ENCODE measurements at regions not wholly inside any gene's neighbourhood (a gene's known extent, or its start where the extent isn't known, plus 50 kb on each side); places are given as distances from the start of the nearest gene placed in this dataset.

- Mint-ChIP-seq H3K4me1 (ENCODE audit: insufficient read depth, unreplicated experiment) (no peaks in the 10 kb centered on the region), H3K36me3 (ENCODE audit: insufficient read depth, unreplicated experiment) (no peaks in the 10 kb centered on the region), H3K27me3 (ENCODE audit: insufficient read depth, unreplicated experiment) (no peaks in the 10 kb centered on the region), H3K27ac (ENCODE audit: low read depth, unreplicated experiment) (no peak overlapping the region), H3K4me3 (ENCODE audit: unreplicated experiment) (no peak overlapping the region), H3K9me3 (ENCODE audit: unreplicated experiment) (peaks cover 12% of the 10 kb centered on the region)
- no peak for DNase-seq (ENCODE audit: unreplicated experiment)
- no peak for TF ChIP-seq CTCF (IDR thresholded peaks at IDR 0.05; ENCODE audit: unreplicated experiment)
- CTCF ChIA-PET = interaction anchor here (0.8 kb wide), 1 partner anchor 44 kb away, joined by 3 read pairs; no protein-coding TSS in a partner anchor
- BruUV-seq (replicated peaks) = no TSS peak
- intact Hi-C loops (cut with micrococcal nuclease) = no loop called here
- POLR2A ChIA-PET = interaction anchor here (0.6 to 1.3 kb wide), 5 partner anchors 8 to 116 kb away, joined by 3 read pairs; no protein-coding TSS in a partner anchor
Measured at GRCh38 chr18:72223733-72224132, 320.4 kb downstream of the CBLN2 start.

GRCh38 chr18:72208920-72209676 is 335.0 kb downstream of the CBLN2 start:
- no peak for TF ChIP-seq CTCF (IDR thresholded peaks at IDR 0.05; ENCODE audit: unreplicated experiment)
- POLR2A ChIA-PET = interaction anchor here (0.7 kb wide), 1 partner anchor 1129 kb away, joined by 3 read pairs; no protein-coding TSS in a partner anchor
- no peaks in the 10 kb centered on the region for H3K36me3 Mint-ChIP-seq (ENCODE audit: insufficient read depth, unreplicated experiment)
- no TSS peak for BruUV-seq (replicated peaks)
- no peak overlapping the region for H3K27ac Mint-ChIP-seq (ENCODE audit: low read depth, unreplicated experiment)
- H3K4me3 Mint-ChIP-seq (ENCODE audit: unreplicated experiment) = no peak overlapping the region
- H3K27me3 Mint-ChIP-seq (ENCODE audit: insufficient read depth, unreplicated experiment) = no peaks in the 10 kb centered on the region
- no peaks in the 10 kb centered on the region for H3K9me3 Mint-ChIP-seq (ENCODE audit: unreplicated experiment)
- no peak for DNase-seq (ENCODE audit: unreplicated experiment)
- H3K4me1 Mint-ChIP-seq (ENCODE audit: insufficient read depth, unreplicated experiment) = no peaks in the 10 kb centered on the region
- intact Hi-C loops (cut with micrococcal nuclease) = no loop called here
- CTCF ChIA-PET = no interaction called here

GRCh38 chr18:72207280-72207679 is 336.9 kb downstream of the CBLN2 start:
- ChIA-PET POLR2A (no interaction called here), CTCF (no interaction called here)
- Mint-ChIP-seq H3K36me3 (ENCODE audit: insufficient read depth, unreplicated experiment) (no peaks in the 10 kb centered on the region), H3K9me3 (ENCODE audit: unreplicated experiment) (no peaks in the 10 kb centered on the region), H3K4me3 (ENCODE audit: unreplicated experiment) (no peak overlapping the region), H3K27me3 (ENCODE audit: insufficient read depth, unreplicated experiment) (no peaks in the 10 kb centered on the region), H3K4me1 (ENCODE audit: insufficient read depth, unreplicated experiment) (no peaks in the 10 kb centered on the region), H3K27ac (ENCODE audit: low read depth, unreplicated experiment) (no peak overlapping the region)
- intact Hi-C loops (cut with micrococcal nuclease) = no loop called here
- no TSS peak for BruUV-seq (replicated peaks)
- TF ChIP-seq CTCF (IDR thresholded peaks at IDR 0.05; ENCODE audit: unreplicated experiment) = no peak
- DNase-seq (ENCODE audit: unreplicated experiment) = no peak

GRCh38 chr18:72206814-72207213 is 337.3 kb downstream of the CBLN2 start:
- Mint-ChIP-seq H3K9me3 (ENCODE audit: unreplicated experiment) (no peaks in the 10 kb centered on the region), H3K4me1 (ENCODE audit: insufficient read depth, unreplicated experiment) (no peaks in the 10 kb centered on the region), H3K27me3 (ENCODE audit: insufficient read depth, unreplicated experiment) (peaks cover under 1% of the 10 kb centered on the region), H3K27ac (ENCODE audit: low read depth, unreplicated experiment) (no peak overlapping the region), H3K36me3 (ENCODE audit: insufficient read depth, unreplicated experiment) (no peaks in the 10 kb centered on the region), H3K4me3 (ENCODE audit: unreplicated experiment) (no peak overlapping the region)
- TF ChIP-seq CTCF (IDR thresholded peaks at IDR 0.05; ENCODE audit: unreplicated experiment) = no peak
- no TSS peak for BruUV-seq (replicated peaks)
- POLR2A ChIA-PET = no interaction called here
- DNase-seq (ENCODE audit: unreplicated experiment) = no peak
- CTCF ChIA-PET = interaction anchor here (0.7 kb wide), 1 partner anchor 687 kb away, joined by 3 read pairs; no protein-coding TSS in a partner anchor
- intact Hi-C loops (cut with micrococcal nuclease) = no loop called here

Measured in MCF 10A (cell line).